ENCODE measurements at regions not wholly inside any gene's neighbourhood (a gene's known extent, or its start where the extent isn't known, plus 50 kb on each side); places are given as distances from the start of the nearest gene placed in this dataset.

DNA sequence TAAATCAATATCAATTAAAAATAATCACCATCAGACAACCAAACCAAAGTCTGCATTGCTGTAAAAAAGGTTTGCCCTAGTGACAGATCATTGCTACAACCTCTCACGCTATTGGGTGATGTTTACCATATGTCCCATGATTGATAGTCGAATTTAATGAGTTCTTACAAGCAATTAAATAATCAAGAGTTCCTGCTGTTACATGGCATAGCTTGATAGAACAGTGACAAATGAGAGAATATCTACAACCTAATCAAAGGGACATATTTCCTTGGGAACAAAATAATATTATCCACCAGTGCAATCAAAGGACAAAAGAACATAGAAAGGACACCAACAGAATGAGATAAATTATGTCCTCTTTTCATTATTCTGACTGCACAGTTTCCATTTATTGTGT lies 387.4 kb downstream of the ETV1 start:
- H3K27ac ChIP-seq = no peak overlapping the region
- no peak for DNase-seq
- H3K9me3 ChIP-seq (ENCODE audit: insufficient read depth, low read depth) = no peaks in the 10 kb centered on the region
- no peaks in the 10 kb centered on the region for H4K20me1 ChIP-seq (ENCODE audit: insufficient read depth)
- H3F3A ChIP-seq (ENCODE audit: insufficient read depth, low read depth) = no peaks in the 10 kb centered on the region
- CTCF ChIA-PET = no interaction called here
- BruUV-seq (replicated peaks) = no TSS peak
- POLR2A ChIA-PET (ENCODE audit: unreplicated experiment) = no interaction called here
- intact Hi-C loops (cut with micrococcal nuclease; ENCODE audit: unreplicated experiment) = no loop called here
- H3K4me1 ChIP-seq (replicated peaks; ENCODE audit: insufficient read depth) = no peaks in the 10 kb centered on the region
- no peak for TF ChIP-seq EZH2 (IDR thresholded peaks at IDR 0.05; ENCODE audit: low read depth)
- H3K4me3 ChIP-seq = no peak overlapping the region
- H3K27me3 ChIP-seq (ENCODE audit: insufficient read depth, low read depth) = no peaks in the 10 kb centered on the region
- no peak overlapping the region for H3K4me2 ChIP-seq
- H3K36me3 ChIP-seq (ENCODE audit: low read depth) = no peaks in the 10 kb centered on the region
- no peak overlapping the region for H2AFZ ChIP-seq
- H3K79me2 ChIP-seq (ENCODE audit: low read depth) = no peaks in the 10 kb centered on the region
- H3K9me2 ChIP-seq (ENCODE audit: insufficient read depth) = no peaks in the 10 kb centered on the region

DNA sequence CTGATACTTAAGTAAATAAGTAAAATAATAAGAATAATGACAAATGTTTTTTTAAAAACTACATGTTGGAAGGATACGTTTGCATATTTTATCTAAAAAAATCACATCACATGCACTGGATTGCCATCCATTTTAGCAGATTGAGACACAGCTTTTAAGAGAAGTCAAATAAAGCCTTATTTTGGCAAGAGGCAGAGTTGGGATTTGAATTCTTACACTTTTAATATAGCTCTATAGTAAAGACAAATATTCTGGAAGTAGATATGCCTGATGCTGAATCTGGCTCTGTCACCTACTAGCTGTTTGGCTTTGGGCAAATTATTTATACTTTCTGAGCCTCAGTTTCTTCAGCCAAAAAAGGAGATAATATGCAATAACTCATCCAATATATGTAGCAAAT lies 386.4 kb downstream of the ETV1 start:
- H3K4me1 ChIP-seq (replicated peaks; ENCODE audit: insufficient read depth) = no peaks in the 10 kb centered on the region
- H3K4me2 ChIP-seq = no peak overlapping the region
- no peak for DNase-seq
- H3K9me2 ChIP-seq (ENCODE audit: insufficient read depth) = no peaks in the 10 kb centered on the region
- TF ChIP-seq, protein P1, sequence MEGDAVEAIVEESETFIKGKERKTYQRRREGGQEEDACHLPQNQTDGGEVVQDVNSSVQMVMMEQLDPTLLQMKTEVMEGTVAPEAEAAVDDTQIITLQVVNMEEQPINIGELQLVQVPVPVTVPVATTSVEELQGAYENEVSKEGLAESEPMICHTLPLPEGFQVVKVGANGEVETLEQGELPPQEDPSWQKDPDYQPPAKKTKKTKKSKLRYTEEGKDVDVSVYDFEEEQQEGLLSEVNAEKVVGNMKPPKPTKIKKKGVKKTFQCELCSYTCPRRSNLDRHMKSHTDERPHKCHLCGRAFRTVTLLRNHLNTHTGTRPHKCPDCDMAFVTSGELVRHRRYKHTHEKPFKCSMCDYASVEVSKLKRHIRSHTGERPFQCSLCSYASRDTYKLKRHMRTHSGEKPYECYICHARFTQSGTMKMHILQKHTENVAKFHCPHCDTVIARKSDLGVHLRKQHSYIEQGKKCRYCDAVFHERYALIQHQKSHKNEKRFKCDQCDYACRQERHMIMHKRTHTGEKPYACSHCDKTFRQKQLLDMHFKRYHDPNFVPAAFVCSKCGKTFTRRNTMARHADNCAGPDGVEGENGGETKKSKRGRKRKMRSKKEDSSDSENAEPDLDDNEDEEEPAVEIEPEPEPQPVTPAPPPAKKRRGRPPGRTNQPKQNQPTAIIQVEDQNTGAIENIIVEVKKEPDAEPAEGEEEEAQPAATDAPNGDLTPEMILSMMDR (conservative IDR thresholded peaks at IDR 0.05) = no peak
- TF ChIP-seq EZH2 (IDR thresholded peaks at IDR 0.05; ENCODE audit: low read depth) = no peak
- no peaks in the 10 kb centered on the region for H3K9me3 ChIP-seq (ENCODE audit: insufficient read depth, low read depth)
- intact Hi-C loops (cut with micrococcal nuclease; ENCODE audit: unreplicated experiment) = no loop called here
- no peaks in the 10 kb centered on the region for H3K27me3 ChIP-seq (ENCODE audit: insufficient read depth, low read depth)
- no peak overlapping the region for H3K27ac ChIP-seq
- H3K4me3 ChIP-seq = no peak overlapping the region
- no peaks in the 10 kb centered on the region for H4K20me1 ChIP-seq (ENCODE audit: insufficient read depth)
- H2AFZ ChIP-seq = no peak overlapping the region
- ChIA-PET CTCF (no interaction called here), POLR2A (ENCODE audit: unreplicated experiment) (no interaction called here)
- no peaks in the 10 kb centered on the region for H3F3A ChIP-seq (ENCODE audit: insufficient read depth, low read depth)
- BruUV-seq (replicated peaks) = no TSS peak
- no peaks in the 10 kb centered on the region for H3K79me2 ChIP-seq (ENCODE audit: low read depth)
- H3K36me3 ChIP-seq (ENCODE audit: low read depth) = no peaks in the 10 kb centered on the region

DNA sequence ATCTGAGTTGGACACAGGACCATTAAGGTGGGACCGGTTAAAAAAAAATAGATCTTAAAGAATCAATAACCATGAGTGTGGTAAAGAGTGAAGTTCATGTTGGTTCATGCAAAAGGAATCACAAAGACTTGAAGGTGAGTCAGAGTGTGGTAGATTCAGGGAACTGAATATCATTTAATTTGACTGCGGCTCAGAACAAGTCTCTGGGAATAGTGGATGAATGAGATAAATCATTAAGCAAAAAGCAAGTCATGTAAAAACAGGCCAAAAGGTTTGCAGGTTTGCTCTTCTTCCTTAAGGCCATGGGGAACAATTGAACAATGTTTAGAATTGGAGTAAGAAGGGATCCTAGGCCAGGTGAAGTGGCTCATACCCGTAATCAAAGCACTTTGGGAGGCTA lies 385.8 kb downstream of the ETV1 start:
- Histone ChIP-seq H3K79me2 (ENCODE audit: low read depth) (no peaks in the 10 kb centered on the region), H3K9me2 (ENCODE audit: insufficient read depth) (no peaks in the 10 kb centered on the region), H3F3A (ENCODE audit: insufficient read depth, low read depth) (no peaks in the 10 kb centered on the region), H4K20me1 (ENCODE audit: insufficient read depth) (no peaks in the 10 kb centered on the region), H3K9me3 (ENCODE audit: insufficient read depth, low read depth) (no peaks in the 10 kb centered on the region), H3K4me3 (no peak overlapping the region), H3K36me3 (ENCODE audit: low read depth) (no peaks in the 10 kb centered on the region), H3K27ac (no peak overlapping the region), H3K27me3 (ENCODE audit: insufficient read depth, low read depth) (no peaks in the 10 kb centered on the region), H3K4me1 (replicated peaks; ENCODE audit: insufficient read depth) (no peaks in the 10 kb centered on the region), H2AFZ (no peak overlapping the region), H3K4me2 (no peak overlapping the region)
- intact Hi-C loops (cut with micrococcal nuclease; ENCODE audit: unreplicated experiment) = no loop called here
- no TSS peak for BruUV-seq (replicated peaks)
- TF ChIP-seq, protein P1 (conservative IDR thresholded peaks at IDR 0.05) = no peak
- TF ChIP-seq EZH2 (IDR thresholded peaks at IDR 0.05; ENCODE audit: low read depth) = no peak
- POLR2A ChIA-PET (ENCODE audit: unreplicated experiment) = no interaction called here
- DNase-seq = no peak
- CTCF ChIA-PET = no interaction called here

DNA sequence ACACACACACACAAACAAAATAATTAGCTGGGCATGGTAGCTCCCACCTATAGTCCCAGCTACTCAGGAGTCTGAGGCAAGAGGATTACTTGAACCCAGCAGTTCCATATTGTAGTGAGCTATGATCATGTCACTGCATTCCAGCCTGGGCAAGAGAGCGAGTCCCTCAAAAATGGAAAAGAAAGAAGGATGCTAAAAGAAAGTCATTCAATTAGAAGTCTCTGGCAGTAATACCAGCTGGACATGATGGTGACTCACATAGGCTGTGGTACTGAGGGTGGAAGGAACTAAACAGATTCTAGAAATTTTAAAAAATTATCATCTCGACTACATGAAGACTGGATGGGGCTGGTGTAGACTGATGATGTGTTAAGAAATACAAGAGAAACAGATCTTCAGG lies 385.3 kb downstream of the ETV1 start:
- DNase-seq = no peak
- POLR2A ChIA-PET (ENCODE audit: unreplicated experiment) = no interaction called here
- no peak overlapping the region for H3K4me3 ChIP-seq
- no peaks in the 10 kb centered on the region for H3K36me3 ChIP-seq (ENCODE audit: low read depth)
- H4K20me1 ChIP-seq (ENCODE audit: insufficient read depth) = no peaks in the 10 kb centered on the region
- BruUV-seq (replicated peaks) = no TSS peak
- intact Hi-C loops (cut with micrococcal nuclease; ENCODE audit: unreplicated experiment) = no loop called here
- H3K79me2 ChIP-seq (ENCODE audit: low read depth) = no peaks in the 10 kb centered on the region
- no peaks in the 10 kb centered on the region for H3F3A ChIP-seq (ENCODE audit: insufficient read depth, low read depth)
- CTCF ChIA-PET = no interaction called here
- H3K4me2 ChIP-seq = no peak overlapping the region
- H3K4me1 ChIP-seq (replicated peaks; ENCODE audit: insufficient read depth) = no peaks in the 10 kb centered on the region
- TF ChIP-seq, protein P1 (conservative IDR thresholded peaks at IDR 0.05) = no peak
- no peak for TF ChIP-seq EZH2 (IDR thresholded peaks at IDR 0.05; ENCODE audit: low read depth)
- H2AFZ ChIP-seq = no peak overlapping the region
- no peaks in the 10 kb centered on the region for H3K9me3 ChIP-seq (ENCODE audit: insufficient read depth, low read depth)
- H3K27me3 ChIP-seq (ENCODE audit: insufficient read depth, low read depth) = no peaks in the 10 kb centered on the region
- H3K9me2 ChIP-seq (ENCODE audit: insufficient read depth) = no peaks in the 10 kb centered on the region
- H3K27ac ChIP-seq = no peak overlapping the region

All from PC-9 (cell line).